GM12864 (cell line): ENCODE measurements at regions not wholly inside any gene's neighbourhood (a gene's known extent, or its start where the extent isn't known, plus 50 kb on each side); places are given as distances from the start of the nearest gene placed in this dataset.

Source experiments
- DNase-seq: peaks from one replicate; pipeline ENCODE4 v3.0.0-alpha.2; 2011; ENCODE audit warnings: low read depth
- H3K4me3 ChIP-seq: 2 replicates; pipeline ENCODE4 v1.5.1; 2011; ENCODE audit warnings: mild to moderate bottlenecking, low read depth, low read length, control low read depth
- CTCF ChIP-seq: IDR thresholded peaks from 2 replicates; pipeline ENCODE4 v1.5.1; 2011; ENCODE audit warnings: low read depth, mild to moderate bottlenecking, moderate library complexity, low read length, control low read depth, inconsistent platforms; ENCODE audit errors: missing control alignments

GRCh38 chr1:68293609-68294366, 61.5 kb upstream of the WLS start:
- no peak for TF ChIP-seq CTCF
- no peak for DNase-seq
- H3K4me3 ChIP-seq = no peak overlapping the region

GRCh38 chr1:68293122-68293521, 60.8 kb upstream of the WLS start:
- DNase-seq = no peak
- TF ChIP-seq CTCF = no peak
- H3K4me3 ChIP-seq = no peak overlapping the region

- no peak overlapping the region for H3K4me3 ChIP-seq
- no peak for TF ChIP-seq CTCF
- no peak for DNase-seq
Measured at GRCh38 chr1:68291688-68292384, 59.5 kb upstream of the WLS start.

- no peak overlapping the region for H3K4me3 ChIP-seq
- DNase-seq = no peak
- no peak for TF ChIP-seq CTCF
Measured at GRCh38 chr1:68287241-68287640, 54.9 kb upstream of the WLS start.

- H3K4me3 ChIP-seq = no peak overlapping the region
- TF ChIP-seq CTCF = no peak
- DNase-seq = no peak
Measured at GRCh38 chr1:68285046-68285445, 52.7 kb upstream of the WLS start.

GRCh38 chr1:68281946-68282615, 49.8 kb upstream of the WLS start:
- no peak for DNase-seq
- H3K4me3 ChIP-seq = no peak overlapping the region
- no peak for TF ChIP-seq CTCF
